Caco-2 (cell line): ENCODE measurements at regions not wholly inside any gene's neighbourhood (a gene's known extent, or its start where the extent isn't known, plus 50 kb on each side); places are given as distances from the start of the nearest gene placed in this dataset.

Experiments used
- BruUV-seq: library from RNA; stranded (reverse); fragments of 400-500 nt; replicated peaks from 2 replicates; lab custom pipeline; 2021; lab: Mats Ljungman, UMichigan
- CTCF ChIA-PET: fragments of 300-600 bp; sonication (Branson Sonifier 250); formaldehyde crosslinking; loops from one replicate; lab custom pipeline; 2022; ENCODE audit warnings: antibody characterized with exemption; lab: Charles Lee
- POLR2A ChIA-PET: fragments of 300-600 bp; sonication (Branson Sonifier 250); formaldehyde crosslinking; loops from one replicate; lab custom pipeline; 2022; ENCODE audit warnings: antibody characterized with exemption; lab: Charles Lee
- DNase-seq, 2 experiments: peaks; one replicate each; pipeline versions ENCODE4 v3.0.0 to v3.0.0-alpha.2; 2020 to 2022
- H3K27me3 ChIP-seq: replicated peaks from 2 replicates; pipeline ENCODE4 v1.6.0; 2011; ENCODE audit warnings: low read length; ENCODE audit not compliant: control insufficient read depth, insufficient read depth
- H3K36me3 ChIP-seq: 2 replicates; pipeline ENCODE4 v1.5.1; 2011; ENCODE audit warnings: low read length; ENCODE audit not compliant: control insufficient read depth, insufficient read depth
- H3K4me1 ChIP-seq: fragments of 250-450 bp; sonication (Bioruptor Pico); 2 replicates; pipeline ENCODE4 v1.5.1; 2020; ENCODE audit warnings: mild to moderate bottlenecking
- H3K4me3 ChIP-seq: 2 replicates; pipeline ENCODE4 v1.5.1; 2011; ENCODE audit warnings: low read depth, mild to moderate bottlenecking, control low read depth, low read length
- H3K9me3 ChIP-seq: fragments of 250-450 bp; sonication (Bioruptor Pico); 2 replicates; pipeline ENCODE4 v1.5.1; 2020; ENCODE audit warnings: mild to moderate bottlenecking, moderate library complexity
- H3K27ac Mint-ChIP-seq: one replicate; pipeline ENCODE4 v1.8.0; 2022; ENCODE audit warnings: mixed read lengths; ENCODE audit not compliant: unreplicated experiment
- H3K27me3 Mint-ChIP-seq: one replicate; pipeline ENCODE4 v1.8.0; 2022; ENCODE audit warnings: mixed read lengths; ENCODE audit not compliant: insufficient read depth, unreplicated experiment
- H3K36me3 Mint-ChIP-seq: one replicate; pipeline ENCODE4 v1.8.0; 2022; ENCODE audit warnings: mild to moderate bottlenecking, mixed read lengths; ENCODE audit not compliant: insufficient read depth, unreplicated experiment
- H3K4me1 Mint-ChIP-seq: one replicate; pipeline ENCODE4 v1.8.0; 2022; ENCODE audit warnings: low read depth, mixed read lengths; ENCODE audit not compliant: unreplicated experiment
- H3K4me3 Mint-ChIP-seq: one replicate; pipeline ENCODE4 v1.8.0; 2022; ENCODE audit warnings: mild to moderate bottlenecking, moderate library complexity, mixed read lengths; ENCODE audit not compliant: unreplicated experiment
- H3K9me3 Mint-ChIP-seq: one replicate; pipeline ENCODE4 v1.8.0; 2022; ENCODE audit warnings: mixed read lengths; ENCODE audit not compliant: unreplicated experiment
- intact Hi-C: fragments of 100-400 bp; cut with micrococcal nuclease; formaldehyde crosslinking; loops from one replicate; pipeline ENCODE4 v1.10.0; 2022; ENCODE audit not compliant: unreplicated experiment
- TF ChIP-seq, protein P1 (sequence below), 2 experiments: fragments of 200-600 bp in 1 of 2; IDR thresholded peaks; 1 replicate in 1 of 2; 2 replicates in 1 of 2; pipeline versions ENCODE4 v1.5.1 to v1.8.0; 2011 to 2022; ENCODE audit warnings: antibody characterized with exemption in 1 of 2, control low read depth in 1 of 2, inconsistent platforms in 1 of 2, low read depth in 1 of 2, low read length in 1 of 2, mild to moderate bottlenecking in 1 of 2, moderate library complexity in 1 of 2; ENCODE audit not compliant: insufficient read depth in 1 of 2, severe bottlenecking in 1 of 2, unreplicated experiment in 1 of 2

DNA sequence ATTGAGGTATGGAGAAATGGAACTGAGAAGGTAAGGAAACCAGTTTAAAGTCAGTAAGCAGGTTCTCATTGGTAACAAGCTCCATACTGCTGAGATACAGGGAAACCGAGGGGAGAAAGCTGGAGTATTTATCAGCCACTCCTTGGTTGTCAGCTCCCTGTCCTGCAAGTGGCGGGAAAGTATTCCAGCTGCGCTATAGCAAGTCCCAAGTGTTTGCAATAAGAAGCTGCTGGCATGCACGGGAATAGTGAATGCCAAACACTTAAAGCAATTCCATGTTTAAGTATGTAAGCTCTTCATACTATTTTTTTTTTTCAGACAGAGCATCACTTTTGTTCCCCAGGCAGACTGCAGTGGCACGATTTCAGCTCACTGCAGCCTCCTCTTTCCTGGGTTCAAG is 1601.1 kb downstream of the SUCLG1 start:
- POLR2A ChIA-PET: no interaction called here
- Mint-ChIP-seq H3K27ac (no peak overlapping the region), H3K36me3 (no peaks in the 10 kb centered on the region), H3K9me3 (no peaks in the 10 kb centered on the region), H3K4me1 (no peaks in the 10 kb centered on the region), H3K4me3 (no peak overlapping the region), H3K27me3 (peaks cover 8% of the 10 kb centered on the region)
- no TSS peak for BruUV-seq
- no peak for DNase-seq
- CTCF ChIA-PET: no interaction called here
- TF ChIP-seq, protein P1, sequence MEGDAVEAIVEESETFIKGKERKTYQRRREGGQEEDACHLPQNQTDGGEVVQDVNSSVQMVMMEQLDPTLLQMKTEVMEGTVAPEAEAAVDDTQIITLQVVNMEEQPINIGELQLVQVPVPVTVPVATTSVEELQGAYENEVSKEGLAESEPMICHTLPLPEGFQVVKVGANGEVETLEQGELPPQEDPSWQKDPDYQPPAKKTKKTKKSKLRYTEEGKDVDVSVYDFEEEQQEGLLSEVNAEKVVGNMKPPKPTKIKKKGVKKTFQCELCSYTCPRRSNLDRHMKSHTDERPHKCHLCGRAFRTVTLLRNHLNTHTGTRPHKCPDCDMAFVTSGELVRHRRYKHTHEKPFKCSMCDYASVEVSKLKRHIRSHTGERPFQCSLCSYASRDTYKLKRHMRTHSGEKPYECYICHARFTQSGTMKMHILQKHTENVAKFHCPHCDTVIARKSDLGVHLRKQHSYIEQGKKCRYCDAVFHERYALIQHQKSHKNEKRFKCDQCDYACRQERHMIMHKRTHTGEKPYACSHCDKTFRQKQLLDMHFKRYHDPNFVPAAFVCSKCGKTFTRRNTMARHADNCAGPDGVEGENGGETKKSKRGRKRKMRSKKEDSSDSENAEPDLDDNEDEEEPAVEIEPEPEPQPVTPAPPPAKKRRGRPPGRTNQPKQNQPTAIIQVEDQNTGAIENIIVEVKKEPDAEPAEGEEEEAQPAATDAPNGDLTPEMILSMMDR (IDR thresholded peaks at IDR 0.05; ENCODE audit: insufficient read depth in 1 of 2, low read depth in 1 of 2, low read length in 1 of 2, severe bottlenecking in 1 of 2, unreplicated experiment in 1 of 2): no peak
- no peaks in the 10 kb centered on the region for H3K4me1 ChIP-seq
- intact Hi-C loops: no loop called here
- H3K4me3 ChIP-seq: no peak overlapping the region
- H3K27me3 ChIP-seq: no peaks in the 10 kb centered on the region; the same call in 1 of the 2 replicates
- H3K9me3 ChIP-seq: no peaks in the 10 kb centered on the region
- no peaks in the 10 kb centered on the region for H3K36me3 ChIP-seq

DNA sequence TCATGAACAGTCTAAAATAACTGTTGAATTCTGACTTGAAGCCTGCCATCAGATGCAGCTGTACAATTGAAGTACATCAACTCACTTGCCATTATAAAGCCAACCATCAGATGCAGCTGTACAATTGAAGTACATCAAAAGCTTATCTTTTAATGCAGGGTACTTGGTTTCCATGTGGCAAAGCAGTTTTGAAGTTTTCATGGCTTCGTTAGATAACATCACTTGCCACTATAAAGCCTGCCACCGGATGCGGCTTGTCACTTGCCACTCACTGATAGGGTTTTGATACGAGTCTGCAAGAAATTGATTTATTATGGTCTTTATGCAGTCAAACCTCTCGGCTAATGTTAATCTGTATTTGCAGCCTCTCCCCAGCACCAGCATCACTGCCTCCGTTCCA is 1605.8 kb downstream of the SUCLG1 start:
- H3K9me3 ChIP-seq: no peaks in the 10 kb centered on the region
- no peaks in the 10 kb centered on the region for H3K36me3 ChIP-seq
- DNase-seq: no peak
- Mint-ChIP-seq H3K9me3 (no peaks in the 10 kb centered on the region), H3K27me3 (peaks cover 8% of the 10 kb centered on the region), H3K4me1 (no peaks in the 10 kb centered on the region), H3K36me3 (no peaks in the 10 kb centered on the region), H3K4me3 (no peak overlapping the region), H3K27ac (no peak overlapping the region)
- ChIA-PET POLR2A (no interaction called here), CTCF (no interaction called here)
- BruUV-seq: no TSS peak
- H3K4me3 ChIP-seq: no peak overlapping the region
- H3K4me1 ChIP-seq: no peaks in the 10 kb centered on the region
- TF ChIP-seq, protein P1 (IDR thresholded peaks at IDR 0.05; ENCODE audit: insufficient read depth in 1 of 2, low read depth in 1 of 2, low read length in 1 of 2, severe bottlenecking in 1 of 2, unreplicated experiment in 1 of 2): no peak
- intact Hi-C loops: no loop called here
- H3K27me3 ChIP-seq: no peaks in the 10 kb centered on the region; the same call in 1 of the 2 replicates

DNA sequence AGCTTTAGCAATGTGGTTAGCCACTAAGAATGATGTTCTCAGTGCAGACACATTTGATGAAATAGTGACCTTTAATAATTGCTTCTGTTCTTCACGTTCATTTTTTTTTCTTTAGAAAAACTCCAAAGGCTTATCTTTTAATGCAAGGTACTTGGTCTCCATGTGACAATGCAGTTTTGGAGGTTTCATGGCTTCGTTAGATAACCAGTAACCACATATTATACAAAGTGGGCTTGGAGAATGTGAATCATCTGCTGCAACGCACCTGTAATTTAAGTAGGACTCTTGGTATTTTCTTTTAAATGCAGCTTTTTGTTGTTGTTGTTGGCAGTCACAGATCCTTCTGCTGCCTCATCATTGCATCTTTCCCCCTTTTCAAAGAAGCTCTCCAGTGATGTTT is 1606.3 kb downstream of the SUCLG1 start:
- no peaks in the 10 kb centered on the region for H3K4me1 Mint-ChIP-seq
- no peaks in the 10 kb centered on the region; the same call in 1 of the 2 replicates for H3K27me3 ChIP-seq
- intact Hi-C loops: no loop called here
- CTCF ChIA-PET: no interaction called here
- H3K9me3 Mint-ChIP-seq: no peaks in the 10 kb centered on the region
- no peaks in the 10 kb centered on the region for H3K4me1 ChIP-seq
- H3K27ac Mint-ChIP-seq: no peak overlapping the region
- H3K36me3 ChIP-seq: no peaks in the 10 kb centered on the region
- no TSS peak for BruUV-seq
- DNase-seq: no peak
- H3K9me3 ChIP-seq: no peaks in the 10 kb centered on the region
- POLR2A ChIA-PET: no interaction called here
- no peak overlapping the region for H3K4me3 Mint-ChIP-seq
- TF ChIP-seq, protein P1 (IDR thresholded peaks at IDR 0.05; ENCODE audit: insufficient read depth in 1 of 2, low read depth in 1 of 2, low read length in 1 of 2, severe bottlenecking in 1 of 2, unreplicated experiment in 1 of 2): no peak
- no peaks in the 10 kb centered on the region for H3K36me3 Mint-ChIP-seq
- H3K27me3 Mint-ChIP-seq: peaks cover 8% of the 10 kb centered on the region
- H3K4me3 ChIP-seq: no peak overlapping the region
